ENCODE measurements at regions not wholly inside any gene's neighbourhood (a gene's known extent, or its start where the extent isn't known, plus 50 kb on each side); places are given as distances from the start of the nearest gene placed in this dataset.
"Not testable (repeated sequence)": the region's sequence is repeated elsewhere in the genome, so short reads cannot be mapped to it uniquely, and the experiment has no call there.

- no peaks in the 10 kb centered on the region for H3K27me3 ChIP-seq (ENCODE audit: control insufficient read depth in 1 of 2, insufficient read depth in 2 of 2, low read length in 2 of 2)
- no peak overlapping the region for H3K9ac ChIP-seq (ENCODE audit: low read depth in 1 of 2, low read length in 2 of 2)
- H3K4me1 ChIP-seq (ENCODE audit: control insufficient read depth in 1 of 2, insufficient read depth in 2 of 2, low read length in 2 of 2) = no peaks in the 10 kb centered on the region
- no peaks in the 10 kb centered on the region for H3K9me3 ChIP-seq (ENCODE audit: control insufficient read depth in 1 of 2, low read length in 2 of 2)
- H3K36me3 ChIP-seq (ENCODE audit: control insufficient read depth in 1 of 2, insufficient read depth in 2 of 2, low read length in 2 of 2) = no peaks in the 10 kb centered on the region
- H3K27ac ChIP-seq (ENCODE audit: low read depth, low read length) = no peak overlapping the region
- H3K4me3 ChIP-seq (ENCODE audit: low read depth in 1 of 2, low read length in 2 of 2) = no peak overlapping the region
Measured at GRCh38 chrX:46216406-46216805, 328.8 kb downstream of the ZNF674 start.

GRCh38 chrX:46211079-46211478 lies 334.1 kb downstream of the ZNF674 start:
- Histone ChIP-seq H3K9ac (ENCODE audit: low read depth in 1 of 2, low read length in 2 of 2) (no peak overlapping the region), H3K9me3 (ENCODE audit: control insufficient read depth in 1 of 2, low read length in 2 of 2) (no peaks in the 10 kb centered on the region), H3K27ac (ENCODE audit: low read depth, low read length) (no peak overlapping the region), H3K4me3 (ENCODE audit: low read depth in 1 of 2, low read length in 2 of 2) (no peak overlapping the region), H3K27me3 (ENCODE audit: control insufficient read depth in 1 of 2, insufficient read depth in 2 of 2, low read length in 2 of 2) (no peaks in the 10 kb centered on the region), H3K36me3 (ENCODE audit: control insufficient read depth in 1 of 2, insufficient read depth in 2 of 2, low read length in 2 of 2) (no peaks in the 10 kb centered on the region), H3K4me1 (ENCODE audit: control insufficient read depth in 1 of 2, insufficient read depth in 2 of 2, low read length in 2 of 2) (no peaks in the 10 kb centered on the region)

GRCh38 chrX:46209768-46210167 lies 335.5 kb downstream of the ZNF674 start:
- Histone ChIP-seq H3K4me1 (ENCODE audit: control insufficient read depth in 1 of 2, insufficient read depth in 2 of 2, low read length in 2 of 2) (no peaks in the 10 kb centered on the region), H3K27ac (ENCODE audit: low read depth, low read length) (no peak overlapping the region)

GRCh38 chrX:46209037-46209436 lies 336.2 kb downstream of the ZNF674 start:
- no peaks in the 10 kb centered on the region for H3K9me3 ChIP-seq (ENCODE audit: control insufficient read depth in 1 of 2, low read length in 2 of 2)
- no peak overlapping the region for H3K27ac ChIP-seq (ENCODE audit: low read depth, low read length)

More at GRCh38 chrX:46209768-46210167, 335.5 kb downstream of the ZNF674 start:
- H3K9ac ChIP-seq (ENCODE audit: low read depth in 1 of 2, low read length in 2 of 2) = no peak overlapping the region
- no peaks in the 10 kb centered on the region for H3K27me3 ChIP-seq (ENCODE audit: control insufficient read depth in 1 of 2, insufficient read depth in 2 of 2, low read length in 2 of 2)
- H3K36me3 ChIP-seq (ENCODE audit: control insufficient read depth in 1 of 2, insufficient read depth in 2 of 2, low read length in 2 of 2) = no peaks in the 10 kb centered on the region
- no peaks in the 10 kb centered on the region for H3K9me3 ChIP-seq (ENCODE audit: control insufficient read depth in 1 of 2, low read length in 2 of 2)
- no peak overlapping the region for H3K4me3 ChIP-seq (ENCODE audit: low read depth in 1 of 2, low read length in 2 of 2)

GRCh38 chrX:46208225-46208854 lies 336.9 kb downstream of the ZNF674 start:
- H3K27me3 ChIP-seq (ENCODE audit: control insufficient read depth in 1 of 2, insufficient read depth in 2 of 2, low read length in 2 of 2) = no peaks in the 10 kb centered on the region

More at GRCh38 chrX:46209037-46209436, 336.2 kb downstream of the ZNF674 start:
- Histone ChIP-seq H3K36me3 (ENCODE audit: control insufficient read depth in 1 of 2, insufficient read depth in 2 of 2, low read length in 2 of 2) (no peaks in the 10 kb centered on the region), H3K9ac (ENCODE audit: low read depth in 1 of 2, low read length in 2 of 2) (no peak overlapping the region), H3K4me3 (ENCODE audit: low read depth in 1 of 2, low read length in 2 of 2) (no peak overlapping the region), H3K27me3 (ENCODE audit: control insufficient read depth in 1 of 2, insufficient read depth in 2 of 2, low read length in 2 of 2) (no peaks in the 10 kb centered on the region), H3K4me1 (ENCODE audit: control insufficient read depth in 1 of 2, insufficient read depth in 2 of 2, low read length in 2 of 2) (no peaks in the 10 kb centered on the region)

GRCh38 chrX:46204721-46205422 lies 340.3 kb downstream of the ZNF674 start:
- Histone ChIP-seq H3K9me3 (ENCODE audit: control insufficient read depth in 1 of 2, low read length in 2 of 2) (no peaks in the 10 kb centered on the region), H3K27me3 (ENCODE audit: control insufficient read depth in 1 of 2, insufficient read depth in 2 of 2, low read length in 2 of 2) (no peaks in the 10 kb centered on the region), H3K9ac (ENCODE audit: low read depth in 1 of 2, low read length in 2 of 2) (no peak overlapping the region), H3K4me3 (ENCODE audit: low read depth in 1 of 2, low read length in 2 of 2) (no peak overlapping the region), H3K36me3 (ENCODE audit: control insufficient read depth in 1 of 2, insufficient read depth in 2 of 2, low read length in 2 of 2) (no peaks in the 10 kb centered on the region), H3K4me1 (ENCODE audit: control insufficient read depth in 1 of 2, insufficient read depth in 2 of 2, low read length in 2 of 2) (no peaks in the 10 kb centered on the region), H3K27ac (ENCODE audit: low read depth, low read length) (no peak overlapping the region)

More at GRCh38 chrX:46208225-46208854, 336.9 kb downstream of the ZNF674 start:
- no peak overlapping the region for H3K4me3 ChIP-seq (ENCODE audit: low read depth in 1 of 2, low read length in 2 of 2)
- H3K4me1 ChIP-seq (ENCODE audit: control insufficient read depth in 1 of 2, insufficient read depth in 2 of 2, low read length in 2 of 2) = no peaks in the 10 kb centered on the region
- no peaks in the 10 kb centered on the region for H3K9me3 ChIP-seq (ENCODE audit: control insufficient read depth in 1 of 2, low read length in 2 of 2)
- H3K36me3 ChIP-seq (ENCODE audit: control insufficient read depth in 1 of 2, insufficient read depth in 2 of 2, low read length in 2 of 2) = no peaks in the 10 kb centered on the region
- no peak overlapping the region for H3K9ac ChIP-seq (ENCODE audit: low read depth in 1 of 2, low read length in 2 of 2)
- H3K27ac ChIP-seq (ENCODE audit: low read depth, low read length) = no peak overlapping the region

GRCh38 chrX:46202733-46203514 lies 342.3 kb downstream of the ZNF674 start:
- H3K9me3 ChIP-seq (ENCODE audit: control insufficient read depth in 1 of 2, low read length in 2 of 2) = no peaks in the 10 kb centered on the region
- H3K9ac ChIP-seq (ENCODE audit: low read depth in 1 of 2, low read length in 2 of 2) = no peak overlapping the region
- no peaks in the 10 kb centered on the region for H3K4me1 ChIP-seq (ENCODE audit: control insufficient read depth in 1 of 2, insufficient read depth in 2 of 2, low read length in 2 of 2)
- no peak overlapping the region for H3K4me3 ChIP-seq (ENCODE audit: low read depth in 1 of 2, low read length in 2 of 2)
- H3K27me3 ChIP-seq (ENCODE audit: control insufficient read depth in 1 of 2, insufficient read depth in 2 of 2, low read length in 2 of 2) = no peaks in the 10 kb centered on the region
- H3K36me3 ChIP-seq (ENCODE audit: control insufficient read depth in 1 of 2, insufficient read depth in 2 of 2, low read length in 2 of 2) = no peaks in the 10 kb centered on the region
- H3K27ac ChIP-seq (ENCODE audit: low read depth, low read length) = no peak overlapping the region

- Histone ChIP-seq H3K36me3 (ENCODE audit: control insufficient read depth in 1 of 2, insufficient read depth in 2 of 2, low read length in 2 of 2) (no peaks in the 10 kb centered on the region), H3K9me3 (ENCODE audit: control insufficient read depth in 1 of 2, low read length in 2 of 2) (no peaks in the 10 kb centered on the region), H3K27ac (ENCODE audit: low read depth, low read length) (no peak overlapping the region), H3K9ac (ENCODE audit: low read depth in 1 of 2, low read length in 2 of 2) (no peak overlapping the region), H3K4me3 (ENCODE audit: low read depth in 1 of 2, low read length in 2 of 2) (no peak overlapping the region), H3K27me3 (ENCODE audit: control insufficient read depth in 1 of 2, insufficient read depth in 2 of 2, low read length in 2 of 2) (no peaks in the 10 kb centered on the region), H3K4me1 (ENCODE audit: control insufficient read depth in 1 of 2, insufficient read depth in 2 of 2, low read length in 2 of 2) (no peaks in the 10 kb centered on the region)
Measured at GRCh38 chrX:46200413-46200812, 344.8 kb downstream of the ZNF674 start.

- no peaks in the 10 kb centered on the region for H3K27me3 ChIP-seq (ENCODE audit: control insufficient read depth in 1 of 2, insufficient read depth in 2 of 2, low read length in 2 of 2)
- no peaks in the 10 kb centered on the region for H3K9me3 ChIP-seq (ENCODE audit: control insufficient read depth in 1 of 2, low read length in 2 of 2)
- no peak overlapping the region for H3K4me3 ChIP-seq (ENCODE audit: low read depth in 1 of 2, low read length in 2 of 2)
- H3K36me3 ChIP-seq (ENCODE audit: control insufficient read depth in 1 of 2, insufficient read depth in 2 of 2, low read length in 2 of 2) = no peaks in the 10 kb centered on the region
- no peaks in the 10 kb centered on the region for H3K4me1 ChIP-seq (ENCODE audit: control insufficient read depth in 1 of 2, insufficient read depth in 2 of 2, low read length in 2 of 2)
- no peak overlapping the region for H3K27ac ChIP-seq (ENCODE audit: low read depth, low read length)
- H3K9ac ChIP-seq (ENCODE audit: low read depth in 1 of 2, low read length in 2 of 2) = no peak overlapping the region
Measured at GRCh38 chrX:46198858-46199257, 346.4 kb downstream of the ZNF674 start.

- not testable (repeated sequence) for H3K4me3 ChIP-seq (ENCODE audit: low read depth in 1 of 2, low read length in 2 of 2); H3K9ac ChIP-seq (ENCODE audit: low read depth in 1 of 2, low read length in 2 of 2); H3K9me3 ChIP-seq (ENCODE audit: control insufficient read depth in 1 of 2, low read length in 2 of 2); H3K27me3 ChIP-seq (ENCODE audit: control insufficient read depth in 1 of 2, insufficient read depth in 2 of 2, low read length in 2 of 2); H3K27ac ChIP-seq (ENCODE audit: low read depth, low read length); H3K4me1 ChIP-seq (ENCODE audit: control insufficient read depth in 1 of 2, insufficient read depth in 2 of 2, low read length in 2 of 2); H3K36me3 ChIP-seq (ENCODE audit: control insufficient read depth in 1 of 2, insufficient read depth in 2 of 2, low read length in 2 of 2)
Measured at GRCh38 chrX:46186811-46187106, 358.5 kb downstream of the ZNF674 start.
